ENCODE measurements at regions not wholly inside any gene's neighbourhood (a gene's known extent, or its start where the extent isn't known, plus 50 kb on each side); places are given as distances from the start of the nearest gene placed in this dataset.

GRCh38 chr6:51161752-51162151 is 343.1 kb downstream of the TFAP2B start:
- no peak for TF ChIP-seq CTCF (IDR thresholded peaks at IDR 0.05)
- TF ChIP-seq POLR2A (IDR thresholded peaks at IDR 0.05) = no peak
- TF ChIP-seq EP300 (IDR thresholded peaks at IDR 0.05) = no peak

Data from suprapubic skin (tissue), 3 donors.